GM19463 (cell line): ENCODE measurements at regions not wholly inside any gene's neighbourhood (a gene's known extent, or its start where the extent isn't known, plus 50 kb on each side); places are given as distances from the start of the nearest gene placed in this dataset.
A peak's percentile ranks its signal among the peaks of the same experiment; 100 is the strongest.
"Not testable (repeated sequence)": the region's sequence is repeated elsewhere in the genome, so short reads cannot be mapped to it uniquely, and the experiment has no call there.

Source experiments
- ATAC-seq: cut with Tn5 transposase; IDR thresholded peaks from one replicate; pipeline ENCODE4 v1.9.1; 2021; ENCODE audit warnings: mild to moderate bottlenecking, moderate library complexity; ENCODE audit not compliant: unreplicated experiment

DNA sequence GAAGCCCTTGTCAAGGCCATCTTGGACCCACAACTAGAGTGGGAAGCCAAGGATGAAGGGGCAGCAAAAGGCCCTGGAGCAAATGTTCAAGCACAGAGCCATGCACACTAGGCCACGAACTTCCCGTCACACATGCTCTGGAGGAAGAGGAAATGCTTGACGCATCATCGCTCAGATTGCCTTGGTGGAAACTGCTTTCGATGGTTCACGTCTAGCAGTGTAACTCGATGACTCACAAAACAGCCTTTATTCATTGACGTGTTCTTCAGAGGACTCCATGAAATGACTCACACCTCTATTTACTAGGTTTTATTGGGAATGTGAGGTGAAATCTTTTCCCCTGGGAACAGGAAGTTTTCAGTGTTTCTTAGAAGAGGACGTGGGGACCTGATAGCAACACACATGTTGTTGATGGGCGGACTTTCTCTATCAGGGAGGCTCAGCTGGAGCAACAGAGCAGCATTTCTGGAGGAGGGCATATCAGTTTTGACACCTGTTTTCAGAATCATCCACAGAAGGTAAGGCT is 79.8 kb upstream of the FLT1 start:
- no peak for ATAC-seq

DNA sequence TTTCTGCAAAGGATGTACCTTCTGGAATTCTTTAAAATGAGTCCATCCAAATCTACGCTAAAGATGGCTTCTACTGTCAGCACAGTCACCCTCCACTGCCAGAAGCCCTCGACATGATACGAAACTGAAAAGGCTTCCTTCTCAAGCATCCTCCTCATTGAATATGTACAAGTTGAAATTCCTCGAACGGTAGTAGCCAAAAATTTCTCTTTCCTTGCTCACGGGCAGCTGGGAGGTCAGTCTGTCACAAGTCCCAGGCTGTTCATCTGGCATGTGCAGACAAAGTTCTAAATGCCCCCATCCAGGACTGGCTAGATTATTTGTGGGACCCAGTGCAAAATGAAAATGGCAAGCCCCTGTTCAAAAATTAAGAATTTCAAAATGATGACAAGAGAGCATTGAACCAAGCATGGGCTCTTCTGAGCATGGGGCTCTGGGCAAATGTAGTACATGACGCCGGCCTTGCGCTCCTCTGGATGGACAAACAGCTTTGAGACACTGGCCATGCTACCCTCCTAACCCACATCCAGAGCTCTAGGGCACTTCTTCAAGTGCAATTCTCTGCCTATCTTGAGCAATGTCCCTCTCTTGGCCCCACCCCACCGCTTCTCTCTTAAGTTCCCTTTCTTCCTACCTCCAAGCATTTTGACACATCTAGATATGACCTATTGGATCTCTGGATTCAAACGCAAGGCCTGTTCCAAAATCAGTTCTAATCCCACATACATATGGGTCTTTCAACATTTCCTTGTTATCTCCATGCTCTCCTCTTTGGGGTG is 78.9 kb upstream of the FLT1 start:
- no peak for ATAC-seq

DNA sequence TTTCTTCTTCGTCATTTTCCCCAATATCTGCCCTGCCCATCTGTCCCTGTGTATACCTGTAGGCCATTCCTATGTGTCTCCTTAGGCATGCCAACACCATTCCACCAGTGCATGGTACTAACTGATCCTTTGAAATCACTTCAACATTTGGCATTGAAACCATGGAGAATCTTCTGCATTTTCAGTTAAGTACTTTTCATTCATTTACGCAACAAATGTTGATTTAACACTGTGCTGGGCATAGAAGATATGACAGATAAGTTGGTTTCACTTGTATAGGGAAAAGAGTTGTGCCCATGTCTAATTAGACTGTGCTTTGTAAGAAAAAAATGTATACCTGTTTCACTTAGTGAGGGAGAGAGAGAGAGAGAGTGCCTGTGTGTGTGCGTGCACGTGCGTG is 77.9 kb upstream of the FLT1 start:
- ATAC-seq: no peak

DNA sequence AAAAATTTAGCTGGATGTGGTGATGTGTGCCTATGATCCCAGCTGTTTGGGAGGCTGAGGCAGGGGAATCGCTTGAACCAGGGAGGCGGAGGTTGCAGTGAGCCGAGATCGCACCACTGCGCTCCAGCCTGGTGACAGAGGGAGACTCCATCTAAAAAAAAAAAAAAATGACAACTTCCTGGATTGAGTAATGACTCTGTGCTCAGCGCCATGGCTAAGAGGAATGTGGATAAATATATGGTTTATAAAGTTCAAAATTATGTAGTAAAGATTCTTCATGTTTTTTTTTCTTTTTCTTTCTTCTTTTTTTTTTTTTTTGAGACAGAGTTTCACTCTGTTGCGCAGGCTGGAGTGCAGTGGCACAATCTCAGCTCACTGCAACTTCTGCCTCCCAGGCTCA is 75.4 kb upstream of the FLT1 start:
- not testable (repeated sequence) for ATAC-seq

DNA sequence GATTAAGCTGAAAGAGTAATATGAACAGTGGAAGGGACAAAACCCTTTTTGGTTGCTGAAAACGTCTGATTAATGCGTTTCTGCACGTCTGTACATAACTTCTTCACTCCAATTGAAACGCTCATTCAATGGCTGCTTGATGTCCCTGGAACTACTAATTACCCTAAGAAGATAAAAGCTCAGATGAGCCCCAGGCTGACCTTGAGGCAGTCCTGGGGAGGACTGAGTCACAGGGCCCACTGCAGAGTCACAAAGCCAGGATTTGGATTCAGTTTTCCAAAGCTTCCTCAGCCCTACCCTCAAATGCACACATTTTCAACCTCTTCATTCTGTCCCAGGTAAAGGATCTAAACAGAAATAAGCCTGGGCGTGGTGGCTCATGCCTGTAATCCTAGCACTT is 75.0 kb upstream of the FLT1 start:
- ATAC-seq: no peak

DNA sequence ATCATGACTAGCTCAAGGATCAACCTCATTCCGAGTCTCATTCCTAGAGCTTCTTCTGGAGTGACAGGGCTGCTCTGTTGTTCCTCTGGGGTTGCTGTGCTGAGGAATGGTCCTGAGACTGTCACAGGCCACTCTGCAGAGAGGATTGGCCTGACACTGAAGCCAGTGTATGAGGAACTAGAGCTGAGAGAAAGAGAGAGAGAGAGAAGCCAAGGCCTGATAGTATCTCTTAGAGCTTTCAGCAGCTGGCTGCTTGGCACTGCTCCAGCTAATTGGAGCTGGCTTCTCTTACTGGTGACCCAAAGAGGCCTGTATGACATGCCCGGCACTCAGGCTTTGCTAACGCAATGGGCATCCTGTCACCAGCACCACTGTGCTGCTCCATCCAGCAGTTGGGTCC is 73.4 kb upstream of the FLT1 start:
- peak; percentile 78 for ATAC-seq

DNA sequence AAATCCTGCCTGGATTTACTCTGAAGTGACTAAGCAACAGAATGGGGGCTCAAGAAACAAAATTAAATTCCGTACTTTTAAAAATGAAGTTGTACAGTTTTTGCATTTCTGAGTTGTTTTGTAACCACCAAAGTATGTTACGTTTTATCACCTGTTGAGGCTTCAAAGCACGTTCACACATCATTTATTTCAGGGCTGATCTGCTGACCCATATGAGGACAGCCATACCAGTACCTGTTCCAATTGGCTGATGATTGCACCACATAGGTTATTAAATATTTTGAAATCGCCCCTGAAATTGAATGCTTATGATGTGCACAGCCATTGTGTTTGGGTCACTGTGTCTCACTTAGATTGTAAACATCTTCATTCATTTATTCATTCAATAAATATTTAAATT is 72.0 kb upstream of the FLT1 start:
- no peak for ATAC-seq

DNA sequence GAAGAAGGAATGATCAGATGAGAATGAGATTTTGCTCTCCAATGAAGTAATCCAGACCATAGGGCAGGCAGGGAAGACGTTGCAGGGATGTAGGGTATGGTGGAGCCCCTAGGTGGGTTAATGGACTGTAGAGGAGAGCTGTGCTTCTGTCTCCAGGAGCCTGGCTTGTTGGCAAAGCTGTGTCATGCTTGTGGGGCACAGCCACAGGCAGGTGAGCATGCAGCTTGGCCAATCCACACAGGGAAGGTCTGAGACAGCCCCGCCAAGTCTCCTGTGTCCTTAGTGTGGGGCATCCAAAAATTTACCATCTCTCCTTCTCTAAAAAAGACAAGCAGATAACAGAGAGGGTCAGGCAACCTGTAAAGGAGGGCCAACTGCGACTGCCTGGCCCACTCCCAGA is 71.4 kb upstream of the FLT1 start:
- ATAC-seq: no peak

DNA sequence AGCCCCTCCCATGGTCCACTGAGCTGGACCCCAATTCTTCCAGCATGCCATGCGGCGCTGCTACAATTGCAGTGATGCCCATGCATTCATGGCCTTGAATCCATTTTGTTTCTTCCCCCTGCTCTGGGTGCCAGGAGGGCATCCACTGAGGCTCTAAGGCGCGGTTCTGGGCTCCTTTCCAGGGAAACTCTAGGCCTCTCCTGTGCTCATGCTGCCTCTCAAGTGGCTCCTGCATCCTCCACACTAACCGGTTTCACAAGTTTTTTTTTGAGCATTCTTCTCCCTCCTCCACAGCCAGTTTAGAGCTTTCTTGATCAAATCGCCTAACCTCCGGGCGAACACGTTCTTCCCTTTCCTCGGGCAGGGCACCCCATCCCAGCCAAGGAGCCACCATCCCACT is 69.1 kb upstream of the FLT1 start:
- ATAC-seq: no peak

DNA sequence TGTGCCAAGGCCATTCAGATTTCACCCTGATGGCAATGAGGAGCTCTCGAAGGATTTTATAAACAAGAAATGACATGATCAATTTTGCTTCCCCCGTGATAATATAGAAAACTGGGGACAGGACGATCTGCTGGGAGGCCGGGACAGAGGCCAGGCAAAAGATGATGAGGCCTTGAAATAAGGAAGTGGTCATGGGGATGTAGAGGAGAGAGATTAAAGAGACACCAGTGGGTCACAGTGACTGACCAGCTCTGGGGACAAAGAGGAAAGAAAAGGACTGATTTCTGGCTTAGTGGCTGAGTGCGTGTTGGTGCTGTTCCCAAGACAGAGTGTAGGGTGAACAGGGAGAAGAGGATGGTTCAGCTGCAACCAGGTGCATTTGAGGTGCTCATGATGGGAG is 68.7 kb upstream of the FLT1 start:
- no peak for ATAC-seq

DNA sequence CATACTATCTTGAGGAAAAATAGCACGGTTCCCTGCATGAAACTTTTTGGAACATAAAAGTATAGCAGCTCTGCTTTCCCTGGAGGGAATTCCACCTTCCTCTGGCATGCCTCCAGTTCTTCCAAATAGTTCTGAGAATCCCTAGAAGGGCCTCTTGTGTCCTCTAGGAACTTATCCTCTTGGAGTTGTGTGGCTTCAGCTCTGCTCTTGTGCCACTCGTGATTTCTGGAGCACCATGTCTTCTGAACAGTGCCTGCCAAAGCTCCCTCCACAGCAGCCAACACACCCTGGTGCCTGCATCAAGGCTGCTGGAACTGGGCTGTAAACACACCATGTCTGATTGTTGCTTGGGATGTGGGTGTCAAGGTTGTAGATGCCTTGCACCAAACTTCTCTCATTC is 65.7 kb upstream of the FLT1 start:
- no peak for ATAC-seq

DNA sequence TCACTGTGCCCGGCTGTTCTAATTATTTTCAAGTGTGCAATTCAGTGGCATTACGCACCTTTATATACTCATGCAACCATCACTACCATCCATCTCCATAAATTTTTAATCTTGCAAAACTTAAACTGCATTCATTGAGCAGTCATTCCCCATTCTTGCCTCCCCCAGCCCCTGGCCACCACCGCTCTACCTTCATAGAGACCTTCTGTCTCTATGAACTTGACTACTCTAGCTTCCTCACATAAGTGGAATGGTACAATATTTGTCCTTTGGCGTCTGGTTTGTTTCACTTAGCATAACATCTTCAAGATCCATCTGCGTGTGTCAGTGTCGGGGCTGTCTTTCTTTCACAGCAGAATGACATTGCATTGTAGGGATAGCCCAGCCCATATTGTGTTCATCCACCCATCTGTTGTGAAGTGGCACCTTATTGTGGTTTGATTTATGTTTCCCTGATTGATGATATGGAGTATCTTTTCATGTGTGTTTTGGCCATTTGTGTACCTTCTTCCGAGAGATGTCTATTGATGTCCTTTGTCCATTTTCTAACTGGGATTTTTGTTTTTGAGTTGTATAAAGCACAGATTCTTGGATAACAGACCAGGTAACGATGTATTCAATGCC is 64.8 kb upstream of the FLT1 start:
- ATAC-seq: no peak

DNA sequence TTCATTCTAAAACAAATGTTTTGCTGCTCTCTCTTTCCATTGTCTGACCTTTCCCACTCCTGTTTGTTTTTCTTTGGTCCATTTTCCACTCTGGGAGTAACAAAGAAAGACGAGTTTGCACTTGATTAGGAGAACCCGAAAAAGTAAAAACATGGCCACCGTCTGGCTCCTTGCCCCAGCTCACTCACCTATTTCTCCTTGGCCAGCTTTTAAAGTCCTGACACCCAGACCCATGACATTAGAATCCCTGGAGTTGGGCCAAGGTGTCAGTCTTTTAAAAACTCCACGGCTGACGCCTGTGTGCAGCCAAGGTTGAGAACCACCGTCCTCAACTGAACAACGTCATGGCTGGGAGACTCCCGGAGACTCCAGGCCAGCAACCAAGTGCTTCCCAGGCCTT is 63.6 kb upstream of the FLT1 start:
- no peak for ATAC-seq

DNA sequence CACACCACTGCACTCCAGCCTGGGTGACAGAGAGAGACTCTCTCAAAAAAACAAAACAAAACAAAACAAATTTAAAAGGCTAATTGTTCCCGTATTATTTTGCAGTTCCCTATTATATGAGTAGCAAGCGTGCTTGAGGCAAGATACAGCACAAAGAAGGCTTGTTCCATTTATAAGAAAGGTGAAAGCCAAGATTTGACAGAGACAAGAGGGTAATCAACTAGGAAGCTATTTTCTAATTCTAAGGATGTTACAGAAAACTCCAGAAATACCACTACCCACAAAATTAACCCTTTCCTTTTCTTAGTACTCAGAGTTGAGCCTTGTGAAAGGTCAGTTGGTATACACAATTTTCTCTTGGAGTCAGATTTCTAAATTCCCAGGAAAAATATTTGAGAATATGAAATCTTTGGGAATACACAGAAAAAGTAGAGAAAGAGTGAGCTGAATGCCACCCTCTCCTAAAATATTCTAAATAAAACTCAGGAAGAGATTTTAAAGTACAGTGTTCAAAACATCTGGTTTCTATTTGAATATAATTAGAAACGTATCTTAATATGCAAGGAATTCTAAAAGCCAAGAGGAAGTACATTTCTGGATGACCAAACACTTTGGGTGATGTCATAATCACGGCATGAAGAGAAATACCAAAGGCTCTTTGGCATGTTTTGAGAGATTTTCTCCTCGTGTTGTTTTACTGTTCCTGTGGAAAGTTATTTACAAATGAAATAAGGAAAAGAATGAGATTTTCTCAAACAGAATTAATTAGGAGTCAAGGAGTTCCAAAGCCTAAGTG is 63.0 kb upstream of the FLT1 start:
- ATAC-seq: no peak

DNA sequence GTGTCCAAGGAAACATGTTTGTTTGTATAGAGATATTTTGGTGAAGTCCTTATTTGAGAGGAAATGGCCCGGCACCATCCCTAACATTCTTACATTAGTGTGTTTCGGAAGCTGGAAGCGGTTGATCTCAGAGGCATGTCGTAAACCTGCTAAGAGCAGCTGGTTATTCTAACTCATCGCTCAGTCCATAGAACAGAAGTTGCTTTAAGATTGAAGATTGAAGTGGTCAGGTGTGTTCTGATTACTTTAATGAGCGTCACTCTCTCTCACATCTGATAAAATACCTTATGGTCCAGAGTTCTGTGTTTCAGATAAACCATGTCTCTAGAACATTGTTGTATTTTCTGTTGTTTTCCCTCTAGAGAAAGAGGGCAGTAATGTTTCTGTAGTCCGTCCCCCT is 60.2 kb upstream of the FLT1 start:
- no peak for ATAC-seq

DNA sequence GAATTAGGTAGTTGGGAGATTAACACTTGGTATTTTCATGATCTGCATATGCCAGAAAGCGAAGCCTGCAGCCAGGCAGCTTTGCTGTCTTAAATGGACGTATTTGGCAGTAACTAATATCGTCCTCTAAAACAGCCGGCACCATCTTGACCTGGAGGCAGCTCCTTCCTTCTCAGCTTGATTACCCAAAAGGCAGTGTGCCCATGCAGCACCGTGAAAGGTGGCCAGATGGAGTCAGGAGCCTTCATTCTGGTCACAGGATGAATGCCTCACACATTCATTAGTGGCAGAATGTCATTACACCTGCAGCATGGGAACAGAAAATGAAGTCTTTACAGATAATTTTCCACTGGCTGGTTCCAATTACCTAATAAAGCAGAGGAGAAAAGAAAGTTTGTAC is 59.0 kb upstream of the FLT1 start:
- ATAC-seq: no peak

DNA sequence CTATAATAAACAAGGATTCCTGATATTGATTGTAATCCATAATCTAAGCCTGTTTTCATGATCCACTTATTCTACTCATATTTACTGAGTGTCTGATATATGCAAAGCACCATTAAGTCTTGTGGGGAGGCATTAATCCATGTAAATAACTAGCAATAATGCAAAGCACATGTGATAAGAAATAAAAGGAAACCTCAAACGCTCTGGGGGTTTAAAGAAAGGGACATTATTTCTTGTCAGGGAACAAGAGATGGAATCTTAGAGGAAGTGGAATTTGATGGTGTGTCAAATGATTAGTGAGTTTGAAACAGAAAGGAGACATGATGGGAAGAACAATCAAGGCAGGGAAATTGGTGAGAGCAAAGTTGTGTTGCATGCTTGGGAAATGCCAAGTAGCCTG is 57.4 kb upstream of the FLT1 start:
- ATAC-seq: no peak

DNA sequence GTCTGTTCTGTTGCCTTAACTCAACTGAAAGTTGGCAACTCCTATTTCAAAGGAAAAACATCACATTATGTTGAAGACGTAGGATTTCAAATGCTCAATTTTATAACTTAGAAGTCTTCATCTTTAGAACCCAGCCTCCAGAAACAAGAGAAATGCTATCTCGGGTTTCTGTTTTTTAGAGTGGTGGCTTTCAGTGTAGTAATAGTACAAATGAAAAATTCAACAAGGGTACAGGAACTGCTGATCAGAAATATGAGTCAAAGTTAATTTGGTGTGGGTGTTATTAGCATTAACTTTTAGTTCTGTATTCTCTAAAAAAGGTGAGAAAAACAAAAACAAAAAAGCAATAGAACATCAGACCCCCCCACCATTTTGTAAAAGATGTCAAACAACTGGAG is 56.6 kb upstream of the FLT1 start:
- ATAC-seq: no peak

DNA sequence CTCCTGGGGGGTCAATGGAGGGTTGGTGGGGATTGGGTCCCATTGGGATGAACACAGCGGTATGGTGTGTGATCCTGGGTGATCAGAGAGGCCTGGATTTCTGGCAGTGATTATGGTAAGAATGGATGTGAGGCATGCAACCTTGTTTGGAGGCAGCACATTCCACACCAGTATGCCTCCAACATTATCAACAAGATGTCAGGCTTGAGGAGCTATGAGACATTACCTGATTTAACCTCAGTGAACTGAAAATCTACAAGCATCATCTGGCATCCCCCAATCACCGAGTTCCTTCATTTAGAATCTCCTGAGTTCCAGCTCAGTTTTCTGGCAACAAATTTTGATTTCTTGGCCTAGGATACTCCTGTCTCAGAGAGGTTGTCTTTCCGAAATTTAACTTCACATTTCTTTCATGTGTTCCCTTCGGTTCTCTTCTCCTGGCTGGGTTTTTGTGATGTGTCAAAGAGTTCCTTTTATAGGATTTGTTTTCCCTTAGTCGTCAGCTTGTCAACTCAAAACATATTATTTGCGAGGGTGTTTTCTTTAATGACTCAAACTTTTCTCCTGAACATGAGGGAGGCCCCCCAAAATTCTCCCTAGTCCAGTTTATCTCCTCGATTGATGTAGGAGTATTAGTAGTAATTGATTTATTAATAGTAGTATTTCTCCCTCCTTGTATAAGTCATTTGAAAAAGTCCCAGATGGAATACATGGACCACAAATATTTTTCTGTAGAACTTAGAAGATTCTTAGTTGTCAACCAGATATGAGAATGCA is 56.0 kb upstream of the FLT1 start:
- ATAC-seq: no peak

DNA sequence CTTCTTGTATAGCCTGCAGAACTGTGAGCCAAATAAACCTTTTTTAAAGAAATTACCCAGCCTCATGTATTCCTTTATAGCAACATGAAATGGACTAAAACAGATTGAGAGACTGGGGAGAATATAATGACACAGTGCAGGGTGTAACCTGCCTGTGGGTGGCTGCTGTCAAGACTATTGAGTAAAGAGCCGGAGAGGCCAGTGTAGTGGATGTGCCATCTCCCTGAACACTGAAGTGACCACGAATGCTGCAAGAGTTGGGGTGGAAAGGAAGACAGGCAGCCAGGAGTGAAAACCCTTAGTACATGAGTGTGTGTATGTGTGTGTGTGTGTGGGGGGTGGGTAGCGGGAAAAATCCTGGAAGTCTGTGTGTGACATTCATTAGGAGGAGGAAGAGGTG is 55.2 kb upstream of the FLT1 start:
- no peak for ATAC-seq

DNA sequence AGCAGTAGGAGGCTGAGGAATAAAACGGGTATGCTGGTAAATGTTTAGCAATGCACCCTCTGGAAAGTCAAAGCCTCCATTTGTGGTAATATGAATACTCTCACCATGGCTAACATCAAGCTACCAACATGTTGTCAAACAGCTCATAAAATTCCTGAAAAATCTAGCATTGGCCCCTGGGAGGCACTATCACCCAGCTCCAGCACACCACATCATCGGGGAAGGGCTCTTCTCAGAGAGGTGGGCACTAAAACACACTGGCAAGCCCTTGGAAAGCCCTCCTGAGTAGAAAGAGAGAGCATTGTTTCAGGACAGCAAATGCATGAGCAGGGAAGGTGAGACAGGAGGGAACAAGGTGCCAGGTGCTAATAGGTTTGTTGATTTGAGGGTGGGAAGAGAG is 53.9 kb upstream of the FLT1 start:
- ATAC-seq: no peak
